NCI-H187 (cell line): ENCODE measurements at regions not wholly inside any gene's neighbourhood (a gene's known extent, or its start where the extent isn't known, plus 50 kb on each side); places are given as distances from the start of the nearest gene placed in this dataset.

Source experiments
- DNase-seq, 2 experiments: peaks; one replicate each; lab custom pipeline; 2025; lab: John Stamatoyannopoulos, UW

- DNase-seq, result no peak
These were observed 133.4 kb downstream of the OLFM1 start for GRCh38 chr9:135220601-135221575.

GRCh38 chr9:135221576-135221950, 134.1 kb downstream of the OLFM1 start:
- no peak for DNase-seq

GRCh38 chr9:135221951-135222631, 134.6 kb downstream of the OLFM1 start:
- DNase-seq, result no peak

DNA sequence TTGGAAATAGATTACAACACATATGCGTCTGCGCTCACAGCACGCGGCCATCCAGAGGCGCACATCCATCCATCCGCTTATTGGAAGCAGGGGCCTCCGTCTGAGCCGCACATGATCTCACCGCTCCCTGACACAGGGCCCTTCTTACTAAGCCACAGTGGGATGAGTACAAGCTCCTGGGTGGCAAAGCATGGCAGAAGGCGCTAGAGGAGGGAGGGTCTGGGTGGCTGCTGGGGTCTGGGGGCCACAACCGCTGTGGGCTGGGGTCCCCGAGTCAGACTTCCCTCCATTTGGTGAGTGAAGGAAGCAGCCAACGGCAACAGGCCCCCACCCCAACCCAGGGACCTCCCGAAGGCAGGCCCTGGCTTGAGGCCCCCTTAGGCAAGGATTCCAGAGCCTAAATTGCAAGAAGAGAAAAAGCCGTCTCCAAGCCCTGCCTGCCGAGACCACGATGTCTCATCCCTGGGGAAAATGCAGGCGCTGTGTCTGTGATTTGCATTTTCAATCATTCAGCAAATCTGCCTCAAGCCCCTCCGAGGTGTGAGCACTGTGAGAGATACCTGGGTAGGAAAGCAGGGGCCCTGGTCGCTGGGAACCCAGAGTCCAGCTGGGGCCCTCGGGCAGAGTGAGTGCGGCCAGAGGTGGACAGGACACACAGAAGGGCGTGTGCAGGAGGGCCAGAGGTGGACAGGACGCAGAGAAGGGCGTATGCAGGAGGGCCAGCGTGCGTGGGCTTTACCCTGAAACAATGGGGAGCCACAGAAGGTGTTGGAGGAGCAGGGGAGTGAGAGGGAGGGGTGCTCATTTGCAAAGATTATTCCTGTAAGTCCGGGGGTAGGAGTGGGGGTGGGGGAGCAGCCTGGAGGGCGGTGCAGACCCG, 135.7 kb downstream of the OLFM1 start:
- DNase-seq, result no peak

- no peak for DNase-seq
These were observed 136.4 kb downstream of the OLFM1 start for GRCh38 chr9:135223831-135224230.

GRCh38 chr9:135224286-135224877, 136.9 kb downstream of the OLFM1 start:
- DNase-seq, result no peak

DNA sequence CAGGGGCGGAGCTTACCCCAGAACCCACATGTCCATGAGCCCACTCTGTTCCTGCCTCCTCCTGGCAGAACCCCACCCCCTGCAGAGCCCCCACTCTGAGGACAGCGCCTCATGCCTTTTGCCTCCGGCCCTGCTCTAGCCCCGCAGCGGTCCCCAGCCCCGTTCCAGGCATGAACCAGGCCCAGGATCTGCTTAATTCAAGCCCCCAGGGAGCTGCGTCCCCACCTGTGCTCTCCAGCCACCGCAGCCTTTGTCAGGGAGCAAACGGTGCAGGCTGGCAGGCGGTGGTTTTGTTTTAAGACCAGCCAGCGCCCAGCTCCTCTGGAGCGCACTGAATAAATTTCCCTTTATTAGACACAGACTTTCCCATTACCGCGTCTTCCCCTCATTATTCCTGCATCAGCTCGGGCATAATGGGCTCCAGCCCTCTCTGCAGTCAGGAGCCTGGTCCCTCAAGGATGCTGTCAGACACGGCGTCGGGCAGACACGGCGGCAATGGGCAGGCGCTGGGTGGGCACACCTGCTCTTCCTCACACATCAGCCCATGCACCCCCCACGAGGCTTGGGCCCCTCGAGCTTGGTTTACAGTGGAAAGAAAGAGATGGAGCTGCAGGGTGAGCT, 137.6 kb downstream of the OLFM1 start:
- no peak for DNase-seq

GRCh38 chr9:135225619-135226228, 138.3 kb downstream of the OLFM1 start:
- DNase-seq, result no peak

DNA sequence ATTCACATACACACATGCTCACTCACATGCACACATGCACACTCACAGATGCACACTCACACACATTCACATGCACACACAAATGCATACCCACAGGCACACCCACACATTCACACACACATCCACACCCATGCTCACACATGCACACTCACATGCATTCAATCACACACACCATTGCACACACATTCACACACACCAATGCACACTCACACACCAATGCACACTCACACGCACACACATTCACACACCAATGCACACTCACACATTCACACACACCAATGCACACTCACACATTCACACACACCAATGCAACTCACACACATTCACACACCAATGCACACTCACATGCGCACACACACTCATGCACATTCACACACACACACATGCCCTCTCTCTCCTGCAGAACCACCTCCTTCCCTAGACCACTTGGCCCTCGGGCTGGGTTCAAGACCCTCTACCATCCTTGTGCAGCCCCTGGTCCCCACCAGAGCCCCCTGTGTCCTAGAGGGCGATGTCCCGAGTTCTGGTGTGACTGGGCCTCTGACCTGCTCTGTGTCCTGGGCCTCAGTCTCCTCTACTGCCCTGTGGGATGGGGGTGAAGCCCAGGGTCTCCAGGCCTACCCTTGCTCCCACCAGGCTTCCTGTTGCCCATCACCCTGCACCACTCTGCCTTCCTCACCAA, 139.0 kb downstream of the OLFM1 start:
- DNase-seq, result no peak

DNA sequence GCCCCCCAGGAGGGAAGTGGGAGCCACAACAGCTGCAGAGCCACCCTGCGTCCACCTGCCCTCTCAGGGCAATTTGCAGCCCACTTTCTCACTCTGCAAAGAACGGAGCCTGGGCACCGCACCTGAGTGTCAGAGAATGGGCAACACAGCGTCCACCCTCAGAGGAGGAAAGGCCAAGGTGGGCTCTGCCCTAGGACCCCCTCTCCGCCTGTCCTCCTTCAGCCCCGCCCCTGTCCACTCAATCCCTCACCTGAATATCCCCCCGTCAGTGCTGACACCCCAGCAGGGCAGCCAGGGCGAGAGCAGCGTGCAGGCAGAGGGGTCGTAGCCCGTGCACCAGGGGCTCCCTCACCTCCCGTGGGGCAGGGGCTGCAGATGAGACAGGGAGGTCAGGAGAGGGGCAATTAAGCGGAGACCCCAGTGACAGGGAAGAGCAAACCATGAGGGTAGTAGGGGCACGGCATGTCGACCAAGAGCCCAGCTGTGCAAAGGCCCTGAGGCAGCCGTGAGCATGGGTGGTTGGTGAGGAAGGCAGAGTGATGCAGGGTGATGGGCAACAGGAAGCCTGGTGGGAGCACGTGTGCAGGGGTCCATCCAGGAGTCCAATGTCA, 140.3 kb downstream of the OLFM1 start:
- DNase-seq, result no peak

GRCh38 chr9:135228345-135228982, 141.0 kb downstream of the OLFM1 start:
- no peak for DNase-seq

DNA sequence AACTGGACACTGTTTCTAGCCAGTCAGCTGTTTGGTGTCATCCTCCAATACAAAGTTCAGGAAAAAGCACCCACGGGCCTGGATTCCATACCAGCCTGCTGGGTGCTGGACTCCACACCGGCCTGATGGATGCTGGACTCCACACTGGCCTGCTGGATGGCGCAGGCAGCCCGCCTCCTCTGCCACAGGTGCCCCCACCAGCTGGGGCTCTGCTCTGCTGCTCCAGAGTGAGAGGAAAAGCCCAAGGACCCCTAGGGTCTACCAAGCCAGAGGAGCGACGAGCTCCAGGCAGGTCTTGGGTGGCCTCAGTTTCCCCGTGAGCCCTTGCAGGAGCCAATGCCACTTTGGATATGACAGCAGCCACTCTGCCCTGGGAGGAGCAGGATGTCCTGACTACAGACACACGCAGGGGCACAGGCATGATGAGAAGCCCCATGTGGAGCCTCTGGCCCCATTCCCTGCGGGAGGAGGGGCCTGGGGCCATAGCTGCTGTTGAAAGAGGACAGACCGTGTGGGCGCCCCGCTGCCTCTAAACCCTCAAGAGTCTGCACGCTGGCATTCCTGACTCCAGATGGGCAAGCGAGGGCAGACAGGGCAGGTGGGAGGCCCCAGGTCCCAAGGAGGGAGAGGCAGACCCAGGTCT, 141.6 kb downstream of the OLFM1 start:
- no peak for DNase-seq

DNA sequence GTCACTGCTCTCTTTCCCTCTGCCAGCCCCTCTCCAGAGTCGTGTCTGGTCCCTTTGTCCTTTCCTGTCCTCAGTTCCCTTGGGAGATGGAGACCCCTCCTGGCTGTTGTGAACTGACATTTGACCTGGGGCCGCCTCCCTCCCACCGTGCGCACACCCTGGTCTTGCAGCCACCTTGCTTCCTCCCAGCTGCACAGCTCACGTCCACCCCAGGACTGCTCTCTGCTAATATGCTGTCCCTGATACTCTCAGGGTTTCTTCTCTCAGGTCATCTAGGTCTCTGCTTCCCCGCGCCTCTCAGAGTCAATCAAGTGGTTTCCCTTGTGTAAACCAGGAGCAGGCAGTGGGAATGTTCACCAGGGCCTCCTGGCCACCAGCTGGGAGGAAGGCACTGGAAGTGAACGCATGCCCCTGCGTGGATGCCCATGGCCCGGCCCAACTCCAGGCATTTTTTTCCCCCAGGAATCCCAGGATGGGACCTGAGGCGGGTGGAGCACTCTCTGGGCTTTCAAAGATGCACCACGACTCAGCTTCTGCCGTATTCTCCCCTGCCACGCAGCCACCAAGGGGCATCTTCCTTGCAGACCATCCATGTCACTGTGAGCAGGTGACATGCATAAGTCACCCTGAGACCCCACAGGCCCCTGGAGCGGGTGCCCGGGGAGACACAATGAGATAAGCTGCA, 142.4 kb downstream of the OLFM1 start:
- no peak for DNase-seq

DNA sequence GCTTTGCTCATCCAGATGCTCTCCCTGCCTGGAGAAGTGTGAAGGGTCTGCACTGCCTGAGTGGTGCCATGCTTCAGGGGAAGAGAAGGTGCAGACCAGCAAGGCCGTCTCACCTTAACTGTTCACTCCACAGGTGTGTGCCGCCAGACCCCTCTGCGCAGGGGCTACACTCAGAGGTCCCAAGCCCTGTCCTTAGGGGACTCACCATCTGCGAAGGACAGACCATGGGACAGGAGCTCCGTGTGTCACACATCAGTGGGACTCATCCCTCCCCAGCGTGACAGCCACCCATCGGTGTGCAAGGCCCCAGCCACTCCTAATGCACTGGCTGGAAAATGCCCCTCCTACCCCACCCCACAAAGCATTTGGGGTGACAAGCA, 142.9 kb downstream of the OLFM1 start:
- no peak for DNase-seq

DNA sequence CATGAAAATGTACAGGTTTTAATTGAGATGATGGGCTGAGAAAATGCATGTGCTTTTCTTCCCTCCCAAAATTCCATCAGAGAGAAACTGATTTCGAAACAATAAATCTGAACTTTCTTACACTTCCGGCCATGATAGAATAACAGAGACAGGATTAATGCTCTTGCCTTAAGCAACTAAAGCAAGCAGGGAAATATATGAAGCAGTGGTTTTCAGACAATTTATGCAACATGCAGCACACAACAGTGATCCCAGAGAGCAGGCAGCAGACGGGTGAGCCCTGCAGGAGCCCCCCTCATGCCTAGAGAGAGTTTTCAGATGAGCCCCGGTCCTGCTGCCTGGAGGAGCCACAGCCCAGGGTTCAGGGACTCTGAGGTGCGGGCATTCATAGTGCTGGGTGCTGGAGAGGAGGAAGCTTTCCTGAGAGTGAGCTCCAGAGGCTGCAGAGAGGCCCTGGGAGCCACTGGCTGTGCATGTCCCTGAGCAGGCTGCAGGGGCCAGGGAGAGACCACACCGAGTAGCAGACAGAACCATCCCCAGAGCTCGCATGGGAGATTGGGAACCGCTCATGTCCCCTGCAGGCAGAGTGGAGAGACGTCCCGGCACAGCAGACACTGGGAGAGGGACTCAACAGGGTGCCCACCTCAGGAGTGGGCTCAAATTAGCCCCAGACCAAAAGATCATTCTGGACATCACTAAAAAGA, 143.5 kb downstream of the OLFM1 start:
- no peak for DNase-seq

GRCh38 chr9:135239100-135239768, 151.8 kb downstream of the OLFM1 start:
- no peak for DNase-seq

DNA sequence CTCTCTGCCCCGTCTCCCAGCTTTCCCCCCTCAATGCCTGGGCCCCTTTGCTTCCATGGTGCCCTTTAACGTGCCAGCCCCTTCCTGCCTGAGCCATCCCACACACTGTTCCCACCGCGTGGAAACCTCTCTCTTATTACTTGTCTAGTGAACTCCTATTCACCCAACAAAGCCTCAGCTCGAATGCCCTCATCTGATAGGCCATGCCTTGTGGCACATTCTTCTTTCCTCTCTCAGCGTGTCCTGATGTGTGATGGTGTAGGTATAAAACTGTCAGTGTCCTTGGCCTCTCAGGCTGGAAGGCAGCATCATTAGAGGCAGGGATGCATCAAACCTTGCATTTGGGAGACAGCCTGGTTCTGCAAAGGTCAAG, 152.3 kb downstream of the OLFM1 start:
- no peak for DNase-seq
